Right renal cortex interstitium (tissue), 3 donors: ENCODE measurements at regions not wholly inside any gene's neighbourhood (a gene's known extent, or its start where the extent isn't known, plus 50 kb on each side); places are given as distances from the start of the nearest gene placed in this dataset.
"Not testable (repeated sequence)": the region's sequence is repeated elsewhere in the genome, so short reads cannot be mapped to it uniquely, and the experiment has no call there.

Experiments used
- DNase-seq, 3 donors: peaks; one replicate each; pipeline ENCODE4 v3.0.0-alpha.2; 2013; ENCODE audit warnings: low read depth in 3 of 3, low spot score in 2 of 3

DNA sequence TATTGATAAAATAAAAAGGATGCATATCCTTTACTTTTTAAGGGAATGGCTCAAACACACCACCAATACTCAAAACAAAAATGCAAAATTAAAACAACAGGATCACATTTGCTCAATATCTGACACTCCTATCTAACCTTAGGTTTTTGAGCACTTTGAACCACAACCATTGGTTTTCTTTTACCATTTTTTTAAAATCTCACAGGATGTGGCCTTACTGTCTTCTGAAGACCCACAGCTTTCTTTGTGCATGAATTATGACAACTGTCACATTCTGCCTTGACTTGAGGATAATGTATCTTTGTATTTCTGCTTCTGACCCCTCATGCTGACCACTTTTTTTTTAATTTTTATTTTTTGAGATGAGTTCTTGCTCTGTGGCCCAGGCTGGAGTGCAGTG lies 461.1 kb upstream of the NRP1 start:
- no peak for DNase-seq

DNA sequence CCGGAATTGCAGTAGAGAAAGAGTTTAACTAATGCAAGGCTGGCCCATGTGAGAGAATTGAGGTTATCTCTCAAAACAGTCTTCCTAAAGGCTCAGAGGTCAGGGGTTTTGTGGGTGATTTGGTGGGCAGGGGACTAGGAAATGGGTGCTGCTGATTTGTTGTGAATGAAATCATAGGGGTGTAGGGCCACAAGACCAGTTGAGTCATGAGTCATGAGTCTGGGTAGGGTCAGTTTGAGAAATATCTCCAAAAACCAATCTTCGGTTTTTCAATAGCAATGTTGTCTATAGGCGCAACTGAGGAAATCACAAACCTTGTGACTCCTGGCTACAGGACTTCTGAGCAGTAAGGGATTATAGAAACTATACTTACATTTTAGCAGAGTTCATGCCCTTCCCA lies 460.0 kb upstream of the NRP1 start:
- DNase-seq = no peak

DNA sequence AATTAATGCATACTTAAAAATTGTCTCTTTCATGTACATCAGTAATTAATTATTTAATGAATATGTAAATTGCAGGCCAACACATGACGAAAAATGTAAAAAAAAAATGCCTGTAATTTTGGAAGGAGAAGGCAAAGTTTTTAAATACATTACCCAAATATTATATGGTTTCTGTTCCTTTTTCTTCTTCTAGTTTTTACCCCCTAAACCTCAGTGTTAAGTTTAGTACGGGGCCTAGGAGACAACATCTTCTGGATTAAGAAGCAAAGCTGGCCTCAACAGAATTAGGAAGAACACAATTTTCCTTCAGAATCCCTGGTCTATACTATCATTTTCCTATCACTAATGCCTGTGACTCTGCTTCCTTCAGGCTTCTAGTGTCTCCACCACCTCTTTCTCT lies 459.3 kb upstream of the NRP1 start:
- DNase-seq = no peak

DNA sequence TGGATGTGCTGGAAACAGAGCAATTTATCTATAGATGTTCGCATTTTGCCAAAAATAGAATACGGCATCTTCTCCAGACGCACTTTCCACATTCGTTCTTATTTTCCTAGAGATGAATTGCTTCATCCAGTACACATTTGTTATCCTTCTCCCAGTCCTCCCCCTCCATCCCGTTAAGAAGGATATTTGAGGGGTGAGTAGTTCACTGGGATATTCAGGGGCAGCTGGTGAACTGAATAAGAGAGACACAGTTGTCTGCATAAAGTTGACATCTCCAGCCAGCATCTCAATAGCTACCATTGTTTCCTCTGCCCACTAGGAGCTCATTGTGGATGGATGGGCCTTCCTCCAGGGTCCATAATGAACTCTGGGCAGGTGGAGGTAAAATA lies 456.8 kb upstream of the NRP1 start:
- DNase-seq = no peak

DNA sequence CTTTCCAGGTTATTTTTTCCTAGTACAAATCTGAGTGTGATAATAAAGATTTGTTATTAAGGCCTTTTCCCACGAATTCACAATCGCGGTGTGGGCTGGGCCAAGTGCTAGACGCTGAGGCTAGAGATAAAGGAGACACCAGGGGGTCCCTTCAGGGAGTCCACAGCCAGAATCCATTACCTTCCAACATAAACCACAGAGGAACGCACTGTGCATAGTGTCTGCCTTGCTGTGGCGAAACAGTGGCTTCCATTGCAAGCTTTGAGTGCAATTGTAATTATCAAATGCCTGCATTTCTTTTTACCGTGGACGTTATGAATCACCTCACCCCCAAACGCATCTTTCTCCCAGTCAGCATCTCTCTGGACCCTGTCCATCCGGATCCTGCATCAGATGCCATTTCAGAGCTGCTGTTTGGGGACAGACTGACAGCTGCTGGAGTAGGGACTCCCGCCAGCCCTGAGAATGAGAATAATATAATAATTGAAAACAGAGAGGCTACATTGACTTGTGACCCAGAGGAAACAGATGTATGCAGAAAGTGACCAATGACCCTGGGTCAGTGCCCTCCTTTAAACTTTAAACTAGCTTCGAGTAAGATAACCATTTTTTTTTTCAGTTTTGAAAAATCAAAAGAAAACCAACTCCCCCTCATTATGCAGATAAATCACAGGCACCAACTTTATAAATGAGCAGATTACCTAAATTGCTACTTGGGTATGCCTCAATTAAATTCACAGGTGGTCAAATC lies 456.2 kb upstream of the NRP1 start:
- no peak for DNase-seq

DNA sequence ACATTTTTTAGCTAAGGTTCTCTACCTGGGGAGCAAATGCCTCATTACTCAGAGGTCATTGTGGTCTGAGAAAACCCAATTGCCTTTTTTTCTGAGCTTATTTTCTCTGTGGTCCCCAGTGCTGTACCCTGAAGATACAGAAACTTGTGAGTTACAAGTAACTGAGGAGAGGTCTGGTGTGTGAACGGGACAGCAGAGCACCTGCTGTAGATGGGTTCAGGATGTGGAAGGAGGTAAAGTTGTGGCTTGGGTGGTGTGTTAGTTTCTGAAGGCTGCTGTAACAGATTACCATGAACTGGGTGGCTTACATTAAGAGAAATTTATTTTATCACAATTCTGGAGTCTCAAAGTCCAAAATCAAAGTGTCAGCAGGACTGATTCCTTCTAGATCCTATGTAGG lies 449.1 kb upstream of the NRP1 start:
- DNase-seq = no peak

DNA sequence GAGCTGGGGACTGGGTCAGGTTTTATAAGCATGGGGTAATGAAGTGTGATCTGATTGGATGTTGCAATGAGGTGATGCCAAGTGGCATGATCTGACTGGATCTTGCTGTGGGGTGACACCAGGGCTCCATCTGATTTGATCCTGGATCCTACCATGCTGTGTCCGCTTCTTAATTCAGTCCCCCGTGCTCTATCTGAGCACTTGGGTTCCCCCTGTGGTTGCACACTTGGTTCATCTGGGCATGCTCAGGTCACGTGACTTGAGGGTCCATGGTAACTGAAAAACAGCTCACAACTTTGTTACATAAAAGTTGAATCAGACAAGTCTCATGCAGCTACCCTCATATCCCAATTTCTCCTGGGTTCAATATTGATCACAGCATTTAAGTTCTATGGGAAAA lies 448.6 kb upstream of the NRP1 start:
- no peak for DNase-seq

DNA sequence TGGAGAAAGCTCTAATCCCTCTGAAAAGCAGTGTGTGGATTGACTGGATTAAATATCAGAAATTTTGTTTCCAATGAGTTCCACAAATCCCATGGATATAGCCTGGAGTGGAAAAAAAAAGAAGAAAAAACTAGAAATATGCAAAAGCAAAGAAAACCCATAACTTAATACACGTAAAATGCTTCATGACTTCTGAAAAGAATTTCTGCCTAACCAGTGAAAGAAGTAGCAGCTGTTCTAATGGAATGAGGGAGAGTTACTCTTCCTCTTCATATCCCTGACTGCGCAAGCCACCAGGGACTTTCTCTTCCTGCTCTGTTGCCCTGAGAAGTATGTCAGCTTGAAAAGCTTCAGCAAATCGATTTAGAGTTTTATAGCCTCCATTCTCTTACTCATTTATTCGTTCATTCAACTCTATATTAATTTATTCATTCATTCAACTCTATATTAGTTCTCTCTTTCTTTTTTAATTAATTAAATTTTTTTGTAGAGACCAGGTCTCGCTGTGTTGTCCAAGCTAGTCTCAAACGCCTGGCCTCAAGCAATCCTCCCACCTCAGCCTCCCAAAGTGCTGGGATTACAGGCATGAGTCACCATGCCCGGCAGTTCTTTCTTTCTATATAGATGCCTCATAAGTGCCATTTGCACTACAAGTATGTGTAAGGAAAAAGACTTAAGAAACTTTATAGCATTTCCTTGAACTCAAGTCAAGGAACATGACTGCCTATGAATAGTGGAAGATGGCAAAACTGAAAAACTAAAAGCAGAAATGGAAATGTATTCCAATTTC lies 447.3 kb upstream of the NRP1 start:
- no peak for DNase-seq

DNA sequence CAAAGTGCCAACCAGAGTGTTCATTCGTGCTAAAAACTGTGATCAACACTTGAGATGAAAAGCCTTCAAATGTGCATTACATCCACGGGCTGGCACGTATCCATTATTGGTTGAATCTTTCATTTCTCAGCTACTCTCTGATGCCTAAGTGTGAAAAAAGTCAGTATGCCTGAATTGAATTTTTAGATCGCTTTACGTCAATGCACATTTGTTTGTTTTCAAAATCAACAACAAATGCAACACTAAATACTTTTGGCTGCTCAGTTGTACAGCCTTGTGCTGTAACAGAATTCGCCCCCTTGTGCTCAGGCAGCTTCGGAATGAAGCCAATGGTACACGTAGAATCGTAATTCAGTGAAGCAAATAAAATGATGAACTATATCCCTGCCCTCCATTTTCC lies 446.5 kb upstream of the NRP1 start:
- DNase-seq = no peak

DNA sequence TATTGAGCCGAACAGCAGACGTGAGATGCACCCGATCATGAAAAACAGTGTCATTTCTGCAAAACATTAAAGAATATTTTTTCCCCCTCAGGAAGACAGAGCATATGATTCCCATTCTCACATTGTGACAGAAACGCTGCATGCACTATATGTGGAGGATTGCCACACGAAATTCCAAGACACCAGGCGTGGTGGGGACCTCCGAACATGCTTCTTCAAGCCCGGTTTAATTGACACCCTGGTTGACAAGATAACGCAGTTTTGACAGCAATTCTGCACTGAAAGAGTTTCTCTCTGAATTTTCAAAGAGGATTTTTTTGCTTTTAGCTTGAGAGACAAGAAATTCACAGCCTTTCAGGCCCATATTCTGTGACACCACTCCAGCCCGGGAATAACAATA lies 442.8 kb upstream of the NRP1 start:
- DNase-seq = no peak

DNA sequence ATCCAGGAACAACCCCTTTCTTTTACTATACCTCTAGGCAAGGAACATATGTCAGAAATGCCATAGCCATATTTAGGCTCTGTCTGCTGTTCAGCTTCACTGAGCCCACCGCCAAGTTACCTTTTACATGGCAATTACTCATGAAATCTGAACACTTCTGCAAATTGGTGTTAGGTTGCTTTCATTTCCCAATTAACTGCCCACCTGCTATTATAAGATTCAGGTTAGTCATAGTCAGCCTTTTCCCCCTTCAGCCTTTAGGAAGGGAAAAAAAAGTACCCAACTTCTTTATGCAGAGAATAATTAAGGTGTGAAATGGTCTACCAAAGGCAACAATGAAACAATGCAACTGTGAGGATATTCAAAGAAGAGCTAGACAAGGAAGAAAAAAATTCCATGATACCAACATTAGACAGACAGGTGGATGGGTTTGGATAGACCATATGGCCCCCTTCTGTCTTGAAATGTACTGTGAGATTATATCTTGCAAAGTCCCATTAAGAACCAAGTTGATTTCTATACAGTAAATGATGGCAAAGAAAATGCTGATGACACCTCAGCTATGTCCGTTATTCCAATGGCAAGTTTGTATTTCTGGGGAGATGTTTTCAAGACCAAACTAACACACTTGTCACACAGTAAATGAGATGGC lies 442.1 kb upstream of the NRP1 start:
- DNase-seq = no peak

DNA sequence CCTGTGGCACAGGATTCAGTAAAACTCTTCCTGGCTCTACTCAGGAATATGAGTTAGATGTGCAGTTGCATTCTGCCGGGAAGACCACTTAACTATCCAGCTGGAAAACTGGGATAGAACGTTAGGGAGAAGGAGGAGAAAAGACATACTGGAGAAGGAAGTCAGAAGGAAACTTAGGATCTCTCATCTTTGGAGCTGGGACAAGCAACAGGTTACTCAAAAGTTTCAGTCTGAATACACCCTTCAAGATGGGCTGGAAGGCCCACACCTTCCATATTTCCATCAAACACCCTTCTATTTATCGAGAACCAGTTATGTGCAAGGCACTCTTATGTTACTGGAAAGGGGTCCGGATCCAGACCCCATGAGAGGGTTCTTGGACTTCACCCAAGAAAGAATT lies 440.4 kb upstream of the NRP1 start:
- no peak for DNase-seq

DNA sequence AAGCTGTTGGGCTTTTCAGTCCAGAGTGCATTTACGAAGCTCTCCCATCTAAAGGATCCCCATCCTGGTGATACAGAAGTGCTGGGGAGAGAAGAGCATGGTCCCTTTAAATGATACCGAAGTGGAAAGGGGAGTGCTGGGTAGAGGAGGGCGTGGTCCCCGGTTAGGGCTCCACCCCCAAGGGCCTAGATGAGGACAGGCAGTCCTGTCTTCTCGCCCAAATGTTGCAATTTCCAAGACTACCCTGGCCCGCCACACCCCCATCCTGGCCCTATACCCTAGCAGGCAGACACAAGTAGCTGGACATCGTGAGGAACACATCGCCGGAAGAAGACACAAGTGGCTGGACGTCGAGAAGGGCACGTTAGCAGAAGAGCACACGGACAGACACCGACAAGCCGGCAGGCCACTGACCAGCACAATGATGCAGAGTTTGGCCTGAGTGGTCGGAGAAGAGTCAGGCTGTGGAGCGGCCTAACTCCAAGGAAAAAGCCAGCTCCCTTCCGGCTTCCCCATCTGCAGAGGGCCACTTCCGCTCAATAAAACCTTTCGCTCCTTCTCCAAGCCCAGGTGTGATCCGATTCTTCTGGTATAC lies 439.5 kb upstream of the NRP1 start:
- DNase-seq = no peak

DNA sequence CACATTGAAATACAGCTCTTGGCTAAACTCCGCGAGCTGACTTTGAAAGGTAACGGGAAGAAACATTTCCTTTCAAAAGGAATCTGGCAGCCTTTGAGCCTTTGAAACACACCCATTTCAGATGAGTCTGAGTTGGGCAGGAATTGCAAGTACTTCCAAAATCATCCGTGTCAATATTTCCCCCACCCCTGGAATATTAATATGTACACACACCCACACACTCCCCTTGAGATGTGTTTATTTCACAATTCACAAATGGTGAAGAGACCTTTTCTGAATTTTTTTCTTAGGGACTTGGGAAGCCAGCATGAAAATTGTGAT lies 438.7 kb upstream of the NRP1 start:
- peak in 1 of 3 donors; percentile 30 for DNase-seq

DNA sequence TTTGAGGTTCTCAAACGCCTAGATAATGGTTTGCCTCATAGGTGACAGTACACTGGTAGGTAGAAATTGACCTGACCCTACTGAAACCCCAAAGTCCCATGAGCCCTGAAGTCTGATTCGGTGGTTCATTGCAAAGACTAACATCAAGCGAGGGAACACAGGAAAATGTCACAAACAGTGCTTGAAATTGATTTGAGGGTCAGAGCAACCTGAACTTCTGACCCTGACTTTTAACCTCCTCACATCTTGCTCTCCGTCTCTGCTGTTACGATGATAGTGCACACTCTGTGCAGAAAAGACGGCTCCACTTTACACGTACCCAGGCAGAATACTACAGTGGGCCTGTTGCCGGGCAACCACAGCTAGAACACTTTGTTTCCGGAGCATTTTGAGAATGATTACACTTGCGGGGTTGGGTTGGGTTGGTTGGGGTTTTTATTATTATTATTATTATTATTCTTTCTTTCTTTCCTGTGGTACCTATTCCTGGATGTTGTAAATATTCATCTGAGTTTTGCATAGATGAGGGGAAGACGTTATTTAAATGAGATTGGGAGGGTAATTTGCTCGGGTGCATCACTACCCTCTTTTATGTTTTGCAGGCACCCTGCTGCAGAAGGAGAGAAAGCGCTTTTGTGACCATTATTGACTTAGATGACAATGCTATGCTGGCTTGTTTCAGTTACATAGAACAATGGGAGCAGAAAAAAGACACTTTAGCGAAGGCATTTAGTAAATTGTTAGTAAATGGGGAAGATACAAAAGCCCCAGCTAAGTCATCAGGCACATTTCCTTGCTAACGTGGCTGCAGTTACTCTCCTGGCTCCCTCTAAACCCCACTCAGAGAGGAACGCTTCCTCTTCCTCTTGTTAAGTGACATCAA lies 438.1 kb upstream of the NRP1 start:
- DNase-seq = peak in 1 of 3 donors; percentile 30

DNA sequence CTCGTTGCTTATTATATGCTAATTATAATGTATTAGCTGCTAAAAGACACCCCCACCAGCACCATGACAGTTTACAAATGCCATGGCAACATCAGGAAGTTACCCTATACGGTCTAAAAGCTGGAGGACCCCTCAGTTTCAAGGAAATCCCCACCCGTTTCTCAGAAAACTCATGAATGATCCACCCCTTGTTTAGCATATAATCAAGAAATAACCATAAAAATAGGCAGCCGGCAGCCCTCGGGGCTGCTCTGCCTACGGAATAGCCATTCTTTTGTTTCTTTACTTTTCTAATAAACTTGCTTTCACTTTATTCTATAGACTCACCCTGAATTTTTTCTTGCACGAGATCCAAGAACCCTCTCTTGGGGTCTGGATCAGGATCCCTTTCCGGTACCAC lies 437.4 kb upstream of the NRP1 start:
- DNase-seq = not testable (repeated sequence)

DNA sequence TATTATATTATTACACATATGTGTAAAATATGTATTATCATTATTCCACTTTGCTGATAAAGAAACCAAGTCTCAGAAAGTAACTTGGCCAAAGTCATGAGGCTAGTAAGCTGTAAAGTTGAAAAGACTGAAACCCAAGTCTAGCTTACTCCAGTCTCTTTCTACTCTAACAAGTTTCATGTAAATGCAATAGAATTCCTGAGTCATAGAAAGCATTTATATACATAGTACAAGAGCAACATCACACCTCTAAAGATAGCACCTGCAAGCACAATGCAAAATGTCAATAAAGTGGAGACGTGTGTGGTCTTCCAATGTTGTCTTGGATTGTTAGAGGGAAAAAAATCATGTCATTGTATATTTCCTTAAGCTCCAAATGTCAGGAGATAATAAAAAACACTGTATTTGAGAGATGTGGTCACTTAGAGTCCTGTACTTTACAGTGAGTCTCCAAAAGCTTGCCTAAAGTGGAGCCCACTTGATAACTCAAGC lies 430.3 kb upstream of the NRP1 start:
- DNase-seq = no peak

DNA sequence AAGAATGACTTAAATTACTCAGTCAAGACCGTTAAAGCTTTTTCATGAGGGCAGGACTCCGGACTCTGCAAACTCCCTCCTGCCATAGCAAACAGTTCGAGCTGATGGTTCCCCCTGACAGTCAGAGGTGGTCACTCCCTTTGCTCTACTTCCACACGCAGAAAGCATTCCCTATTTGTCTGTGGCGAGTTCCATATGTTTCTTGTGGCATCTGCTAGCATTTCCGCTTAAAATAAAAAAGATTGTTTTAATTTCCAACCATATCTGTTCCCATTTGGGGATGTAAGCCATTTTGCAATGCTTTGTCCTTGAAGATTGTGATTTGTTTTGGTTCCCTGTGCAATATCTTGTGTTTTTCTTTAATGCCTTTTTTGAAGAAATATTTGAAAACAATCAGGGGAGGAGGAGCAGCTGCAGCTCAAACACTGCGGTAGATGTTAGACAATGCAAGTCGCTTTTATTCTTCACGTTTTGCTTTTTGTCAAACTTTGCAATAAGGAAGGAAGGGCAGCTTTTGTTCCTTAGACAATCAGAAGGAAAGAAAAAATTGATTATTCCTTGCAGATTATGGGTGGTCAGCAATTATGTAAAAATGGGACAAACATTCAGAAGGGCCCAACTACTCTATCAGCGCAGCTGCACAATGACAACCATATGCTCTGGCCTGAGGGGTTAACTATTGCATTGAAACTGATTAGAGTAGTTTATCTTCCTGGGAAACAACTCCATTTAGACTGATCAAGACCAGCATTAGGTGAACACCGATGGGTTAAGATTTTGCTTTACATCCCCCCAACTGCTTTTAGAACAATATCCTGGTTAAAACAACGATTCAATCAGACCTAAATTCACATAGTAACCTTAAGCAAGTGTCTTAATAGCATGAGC lies 425.8 kb upstream of the NRP1 start:
- no peak for DNase-seq

DNA sequence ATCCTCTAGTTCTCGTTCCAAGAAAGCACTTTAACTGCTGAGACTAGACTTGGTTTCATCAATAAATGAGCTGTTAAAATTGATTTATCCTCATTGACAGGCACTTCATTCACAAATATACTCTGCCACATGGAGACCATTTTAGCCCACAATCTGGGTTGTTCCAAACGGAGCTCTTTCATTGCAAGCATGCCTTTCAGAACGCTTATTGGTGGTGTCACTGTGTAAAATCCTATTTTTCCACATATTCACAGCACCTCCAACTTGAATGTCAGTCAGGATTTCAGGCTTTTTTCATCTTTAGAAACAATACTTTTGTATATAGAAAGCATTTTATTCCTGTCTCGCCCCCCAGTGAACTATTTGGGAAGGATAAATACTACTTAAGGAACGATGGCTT lies 424.7 kb upstream of the NRP1 start:
- DNase-seq = no peak

DNA sequence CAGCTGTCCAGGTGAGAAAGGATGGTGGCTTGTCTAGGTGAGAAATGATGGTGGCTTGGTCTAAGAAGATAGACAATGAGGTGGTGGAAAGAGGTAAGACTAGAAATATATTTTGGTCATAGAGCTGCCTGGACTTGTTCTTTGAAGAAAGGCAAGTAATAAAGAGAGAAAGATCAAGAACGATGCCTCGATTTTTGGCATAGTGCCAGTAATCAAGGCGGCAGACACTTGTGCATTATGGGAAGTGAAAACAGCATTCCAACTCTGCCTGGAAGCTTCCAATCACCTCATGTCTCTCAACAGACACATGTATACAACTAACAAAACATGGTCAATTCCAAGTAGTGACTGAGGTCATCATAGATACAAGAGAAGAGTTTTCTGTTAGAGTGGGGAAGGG lies 423.8 kb upstream of the NRP1 start:
- no peak for DNase-seq
